SK-N-SH (cell line): ENCODE measurements at regions not wholly inside any gene's neighbourhood (a gene's known extent, or its start where the extent isn't known, plus 50 kb on each side); places are given as distances from the start of the nearest gene placed in this dataset.
A peak's percentile ranks its signal among the peaks of the same experiment; 100 is the strongest.

Experiments
- CTCF ChIA-PET: fragments of 300-600, 350-600 bp; formaldehyde crosslinking; extraction: SDS; loops from one replicate; lab custom pipeline; 2021; lab: Yijun Ruan, JAX
- POLR2A ChIA-PET: fragments of 350-600 bp; sonication (Branson Sonifier 250); formaldehyde crosslinking; extraction: SDS; loops from one replicate; lab custom pipeline; 2020; ENCODE audit warnings: antibody characterized with exemption, inconsistent platforms; lab: Yijun Ruan, JAX
- DNase-seq: peaks from one replicate; pipeline ENCODE4 v3.0.0; 2012
- H2AFZ ChIP-seq: fragments of 200-600 bp; sonication (generic); 2 replicates; pipeline ENCODE4 v1.8.1; 2016; ENCODE audit warnings: antibody characterized with exemption, mild to moderate bottlenecking, low read depth
- H3F3A ChIP-seq: fragments of 200-600 bp; sonication (generic); replicated peaks from 2 replicates; pipeline ENCODE3; 2016; ENCODE audit warnings: antibody characterized with exemption, mild to moderate bottlenecking; ENCODE audit not compliant: insufficient read depth
- H3K27ac ChIP-seq, 2 experiments: fragments of 200-500 bp in 1 of 2; fragments of 200-600 bp in 1 of 2; sonication (Bioruptor generic) in 1 of 2; sonication (generic), shearing (Covaris generic) in 1 of 2; 2 replicates each; pipeline versions ENCODE4 v1.5.1 to v1.6.1; 2014 to 2016; ENCODE audit warnings: low read depth in 2 of 2, inconsistent platforms in 1 of 2, low read length in 1 of 2, mild to moderate bottlenecking in 1 of 2, mixed read lengths in 1 of 2
- H3K27me3 ChIP-seq: fragments of 200-600 bp; sonication (generic), shearing (Covaris generic); 2 replicates; pipeline ENCODE4 v1.6.1; 2016; ENCODE audit warnings: mixed run types; ENCODE audit not compliant: insufficient read depth
- H3K36me3 ChIP-seq, 2 experiments: fragments of 200-500 bp in 1 of 2; fragments of 200-600 bp in 1 of 2; sonication (Bioruptor generic) in 1 of 2; sonication (generic) in 1 of 2; replicated peaks in 1 of 2; 2 replicates each; pipeline versions ENCODE3 to v1.5.1; 2014 to 2016; ENCODE audit warnings: low read length in 1 of 2, mild to moderate bottlenecking in 1 of 2; ENCODE audit not compliant: insufficient read depth in 2 of 2, control insufficient read depth in 1 of 2
- H3K4me1 ChIP-seq, 2 experiments: fragments of 200-500 bp in 1 of 2; fragments of 200-600 bp in 1 of 2; sonication (Bioruptor generic) in 1 of 2; sonication (generic), shearing (Covaris generic) in 1 of 2; 2 replicates each; pipeline versions ENCODE4 v1.5.1 to v1.6.1; 2014 to 2016; ENCODE audit warnings: low read depth in 1 of 2, low read length in 1 of 2, mixed run types in 1 of 2; ENCODE audit not compliant: insufficient read depth in 2 of 2, control insufficient read depth in 1 of 2
- H3K4me2 ChIP-seq: fragments of 200-600 bp; sonication (generic), shearing (Covaris generic); 2 replicates; pipeline ENCODE4 v1.6.1; 2017; ENCODE audit warnings: mixed run types
- H3K4me3 ChIP-seq, 2 experiments: fragments of 200-500 bp in 1 of 2; fragments of 200-600 bp in 1 of 2; sonication (Bioruptor generic) in 1 of 2; sonication (generic), shearing (Covaris generic) in 1 of 2; 2 replicates each; pipeline versions ENCODE4 v1.5.1 to v1.8.1; 2014 to 2016; ENCODE audit warnings: low read depth in 2 of 2, inconsistent platforms in 1 of 2, low read length in 1 of 2, mild to moderate bottlenecking in 1 of 2, mixed read lengths in 1 of 2, moderate library complexity in 1 of 2
- H3K79me2 ChIP-seq: fragments of 200-600 bp; sonication (generic); 2 replicates; pipeline ENCODE4 v1.8.1; 2017; ENCODE audit warnings: mild to moderate bottlenecking; ENCODE audit not compliant: insufficient read depth
- H3K9ac ChIP-seq: fragments of 200-600 bp; sonication (generic); 2 replicates; pipeline ENCODE4 v1.6.1; 2017; ENCODE audit warnings: mixed run types
- H3K9me2 ChIP-seq: fragments of 200-600 bp; sonication (generic); 2 replicates; pipeline ENCODE4 v1.6.1; 2017; ENCODE audit warnings: mixed run types
- H3K9me3 ChIP-seq: fragments of 200-600 bp; sonication (generic); 2 replicates; pipeline ENCODE4 v1.6.1; 2017; ENCODE audit warnings: mixed run types, mild to moderate bottlenecking, moderate library complexity
- H4K20me1 ChIP-seq: fragments of 200-600 bp; sonication (generic); 2 replicates; pipeline ENCODE4 v1.6.1; 2017; ENCODE audit warnings: mild to moderate bottlenecking, mixed run types; ENCODE audit not compliant: insufficient read depth
- CHD2 ChIP-seq: fragments of 150-350 bp; IDR thresholded peaks from 2 replicates; pipeline ENCODE4 v1.6.1; 2018; ENCODE audit warnings: low read length; ENCODE audit not compliant: partially characterized antibody
- ELF1 ChIP-seq: IDR thresholded peaks from 2 replicates; pipeline ENCODE4 v1.4.0; 2012
- FOSL2 ChIP-seq: IDR thresholded peaks from 2 replicates; pipeline ENCODE4 v1.4.0; 2012; ENCODE audit warnings: low read depth, mild to moderate bottlenecking, moderate library complexity, borderline replicate concordance
- FOXJ3 ChIP-seq: sonication (generic); formaldehyde crosslinking; IDR thresholded peaks from 2 replicates; pipeline ENCODE4 v1.5.1; 2020; ENCODE audit warnings: mild to moderate bottlenecking, missing genetic modification reagents
- FOXM1 ChIP-seq: IDR thresholded peaks from 2 replicates; pipeline ENCODE4 v1.4.0; 2012; ENCODE audit warnings: low read depth, mild to moderate bottlenecking
- GABPA ChIP-seq: IDR thresholded peaks from 2 replicates; pipeline ENCODE4 v1.4.0; 2012; ENCODE audit warnings: low read depth, mild to moderate bottlenecking
- GATA2 ChIP-seq: sonication (generic); formaldehyde crosslinking; IDR thresholded peaks from 2 replicates; pipeline ENCODE4 v1.5.0; 2020; ENCODE audit warnings: mild to moderate bottlenecking, missing genetic modification reagents
- JUND ChIP-seq: IDR thresholded peaks from 2 replicates; pipeline ENCODE4 v1.4.0; 2012
- NFIC ChIP-seq: IDR thresholded peaks from 2 replicates; pipeline ENCODE4 v1.4.0; 2012; ENCODE audit warnings: borderline replicate concordance
- POLR2AphosphoS5 ChIP-seq: IDR thresholded peaks from 2 replicates; pipeline ENCODE4 v1.6.1; 2012; ENCODE audit warnings: low read depth, low read length
- RAD21 ChIP-seq: IDR thresholded peaks from 2 replicates; pipeline ENCODE4 v1.6.1; 2012; ENCODE audit warnings: mild to moderate bottlenecking, low read length
- RXRA ChIP-seq: IDR thresholded peaks from 2 replicates; pipeline ENCODE4 v1.4.0; 2012; ENCODE audit warnings: low read depth, mild to moderate bottlenecking, borderline replicate concordance
- SIN3A ChIP-seq: IDR thresholded peaks from 2 replicates; pipeline ENCODE4 v1.6.1; 2012; ENCODE audit warnings: low read depth, mild to moderate bottlenecking, low read length, moderate library complexity, borderline replicate concordance
- SMC3 ChIP-seq: IDR thresholded peaks from 2 replicates; pipeline ENCODE4 v1.6.1; 2012; ENCODE audit warnings: low read depth, low read length, improper control_type of control experiment
- TAF1 ChIP-seq: IDR thresholded peaks from 2 replicates; pipeline ENCODE4 v1.6.1; 2012; ENCODE audit warnings: low read depth, mild to moderate bottlenecking, low read length, moderate library complexity, borderline replicate concordance
- TCF12 ChIP-seq: IDR thresholded peaks from 2 replicates; pipeline ENCODE4 v1.4.0; 2012
- TEAD4 ChIP-seq: IDR thresholded peaks from 2 replicates; pipeline ENCODE4 v1.4.0; 2012; ENCODE audit warnings: mild to moderate bottlenecking, borderline replicate concordance; ENCODE audit not compliant: insufficient read depth
- YY1 ChIP-seq: IDR thresholded peaks from 2 replicates; pipeline ENCODE4 v1.4.0; 2012; ENCODE audit warnings: low read depth, mild to moderate bottlenecking
- WGBS: methylation state at CpG from one replicate; pipeline ENCODE4 v1.1.6; 2017; ENCODE audit warnings: low lambda C conversion rate; 5-methylcytosine and 5-hydroxymethylcytosine counted together
- TF ChIP-seq, protein P1 (sequence below): fragments of 200-600 bp; sonication (generic); IDR thresholded peaks from 2 replicates; pipeline ENCODE4 v1.6.1; 2017; ENCODE audit warnings: antibody characterized with exemption, mild to moderate bottlenecking, moderate library complexity
- TF ChIP-seq, protein P2 (sequence below): IDR thresholded peaks from 2 replicates; pipeline ENCODE4 v1.6.1; 2012; ENCODE audit warnings: mild to moderate bottlenecking, low read depth, low read length, moderate library complexity
- TF ChIP-seq, protein P3 (sequence below): fragments of 150-350 bp; IDR thresholded peaks from 2 replicates; pipeline ENCODE4 v1.6.1; 2017; ENCODE audit warnings: antibody characterized with exemption, low read length, low read depth, borderline replicate concordance
- TF ChIP-seq, protein P4 (sequence below): IDR thresholded peaks from 2 replicates; pipeline ENCODE4; 2012

DNA sequence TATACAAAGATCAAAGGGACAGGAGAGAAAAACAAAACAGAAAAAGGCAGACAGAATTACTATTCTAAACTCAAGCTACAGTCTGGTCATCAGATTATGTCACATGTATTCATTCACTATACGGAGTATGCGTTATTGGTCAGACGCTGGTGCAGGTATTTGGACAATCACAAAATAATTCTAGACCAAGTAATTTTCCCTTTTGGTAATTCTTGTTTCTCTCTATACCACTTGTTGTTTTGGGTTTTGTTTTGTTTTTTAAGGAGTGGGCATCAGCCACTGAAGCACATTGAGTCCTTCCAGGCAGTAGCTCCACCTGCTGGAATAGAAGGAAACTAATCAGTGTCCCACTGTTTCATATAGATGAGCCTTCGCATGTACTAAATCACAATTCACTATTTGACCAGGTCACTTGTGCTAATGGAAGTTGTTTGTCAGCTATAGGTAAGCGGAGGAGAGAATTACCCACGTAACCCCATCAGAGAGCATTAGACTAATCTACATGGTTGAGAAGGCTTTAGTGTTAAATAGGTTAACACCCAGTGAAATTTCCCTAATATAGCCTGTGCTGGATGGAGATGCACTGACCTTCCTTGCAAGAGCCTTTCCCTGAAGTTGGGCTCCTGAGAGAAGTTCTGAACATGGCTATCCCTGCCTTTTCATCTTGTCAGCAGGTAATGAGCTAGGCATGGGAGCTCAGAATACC is 77.9 kb downstream of the TNFAIP3 start:
- H3K4me3 ChIP-seq, result no peak overlapping the region; a peak in 1 of 4 replicates
- no peaks in the 10 kb centered on the region for H4K20me1 ChIP-seq
- ChIA-PET POLR2A (no interaction called here), CTCF (interaction anchor here (0.6 to 2.1 kb wide), 12 partner anchors 17 to 295 kb away, joined by 3 to 10 read pairs (median 4); no protein-coding TSS in a partner anchor)
- H3K27me3 ChIP-seq, result no peaks in the 10 kb centered on the region; the same call in 1 of the 2 replicates
- no peaks in the 10 kb centered on the region for H3K9me3 ChIP-seq
- 52% methylated on average over 6 of the region's 6 CpGs for WGBS
- no peak overlapping the region for H2AFZ ChIP-seq
- no peak overlapping the region for H3K4me2 ChIP-seq
- H3K9me2 ChIP-seq, result no peaks in the 10 kb centered on the region
- no peaks in the 10 kb centered on the region for H3F3A ChIP-seq
- H3K9ac ChIP-seq, result no peak overlapping the region
- H3K36me3 ChIP-seq, result no peaks in the 10 kb centered on the region
- TF ChIP-seq NFIC, result no peak
- TF ChIP-seq CHD2, result no peak
- TF ChIP-seq POLR2AphosphoS5, result no peak
- TF ChIP-seq, protein P1, sequence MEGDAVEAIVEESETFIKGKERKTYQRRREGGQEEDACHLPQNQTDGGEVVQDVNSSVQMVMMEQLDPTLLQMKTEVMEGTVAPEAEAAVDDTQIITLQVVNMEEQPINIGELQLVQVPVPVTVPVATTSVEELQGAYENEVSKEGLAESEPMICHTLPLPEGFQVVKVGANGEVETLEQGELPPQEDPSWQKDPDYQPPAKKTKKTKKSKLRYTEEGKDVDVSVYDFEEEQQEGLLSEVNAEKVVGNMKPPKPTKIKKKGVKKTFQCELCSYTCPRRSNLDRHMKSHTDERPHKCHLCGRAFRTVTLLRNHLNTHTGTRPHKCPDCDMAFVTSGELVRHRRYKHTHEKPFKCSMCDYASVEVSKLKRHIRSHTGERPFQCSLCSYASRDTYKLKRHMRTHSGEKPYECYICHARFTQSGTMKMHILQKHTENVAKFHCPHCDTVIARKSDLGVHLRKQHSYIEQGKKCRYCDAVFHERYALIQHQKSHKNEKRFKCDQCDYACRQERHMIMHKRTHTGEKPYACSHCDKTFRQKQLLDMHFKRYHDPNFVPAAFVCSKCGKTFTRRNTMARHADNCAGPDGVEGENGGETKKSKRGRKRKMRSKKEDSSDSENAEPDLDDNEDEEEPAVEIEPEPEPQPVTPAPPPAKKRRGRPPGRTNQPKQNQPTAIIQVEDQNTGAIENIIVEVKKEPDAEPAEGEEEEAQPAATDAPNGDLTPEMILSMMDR, result peak; percentile 66
- TF ChIP-seq RAD21, result peak; percentile 47
- TF ChIP-seq FOSL2, result no peak
- no peak for TF ChIP-seq YY1
- TF ChIP-seq FOXM1, result no peak
- no peak for TF ChIP-seq GATA2
- TF ChIP-seq SIN3A, result no peak
- no peak for TF ChIP-seq JUND
- TF ChIP-seq TAF1, result no peak
- TF ChIP-seq, protein P2, sequence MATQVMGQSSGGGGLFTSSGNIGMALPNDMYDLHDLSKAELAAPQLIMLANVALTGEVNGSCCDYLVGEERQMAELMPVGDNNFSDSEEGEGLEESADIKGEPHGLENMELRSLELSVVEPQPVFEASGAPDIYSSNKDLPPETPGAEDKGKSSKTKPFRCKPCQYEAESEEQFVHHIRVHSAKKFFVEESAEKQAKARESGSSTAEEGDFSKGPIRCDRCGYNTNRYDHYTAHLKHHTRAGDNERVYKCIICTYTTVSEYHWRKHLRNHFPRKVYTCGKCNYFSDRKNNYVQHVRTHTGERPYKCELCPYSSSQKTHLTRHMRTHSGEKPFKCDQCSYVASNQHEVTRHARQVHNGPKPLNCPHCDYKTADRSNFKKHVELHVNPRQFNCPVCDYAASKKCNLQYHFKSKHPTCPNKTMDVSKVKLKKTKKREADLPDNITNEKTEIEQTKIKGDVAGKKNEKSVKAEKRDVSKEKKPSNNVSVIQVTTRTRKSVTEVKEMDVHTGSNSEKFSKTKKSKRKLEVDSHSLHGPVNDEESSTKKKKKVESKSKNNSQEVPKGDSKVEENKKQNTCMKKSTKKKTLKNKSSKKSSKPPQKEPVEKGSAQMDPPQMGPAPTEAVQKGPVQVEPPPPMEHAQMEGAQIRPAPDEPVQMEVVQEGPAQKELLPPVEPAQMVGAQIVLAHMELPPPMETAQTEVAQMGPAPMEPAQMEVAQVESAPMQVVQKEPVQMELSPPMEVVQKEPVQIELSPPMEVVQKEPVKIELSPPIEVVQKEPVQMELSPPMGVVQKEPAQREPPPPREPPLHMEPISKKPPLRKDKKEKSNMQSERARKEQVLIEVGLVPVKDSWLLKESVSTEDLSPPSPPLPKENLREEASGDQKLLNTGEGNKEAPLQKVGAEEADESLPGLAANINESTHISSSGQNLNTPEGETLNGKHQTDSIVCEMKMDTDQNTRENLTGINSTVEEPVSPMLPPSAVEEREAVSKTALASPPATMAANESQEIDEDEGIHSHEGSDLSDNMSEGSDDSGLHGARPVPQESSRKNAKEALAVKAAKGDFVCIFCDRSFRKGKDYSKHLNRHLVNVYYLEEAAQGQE, result no peak
- no peak for TF ChIP-seq TEAD4
- TF ChIP-seq, protein P3, sequence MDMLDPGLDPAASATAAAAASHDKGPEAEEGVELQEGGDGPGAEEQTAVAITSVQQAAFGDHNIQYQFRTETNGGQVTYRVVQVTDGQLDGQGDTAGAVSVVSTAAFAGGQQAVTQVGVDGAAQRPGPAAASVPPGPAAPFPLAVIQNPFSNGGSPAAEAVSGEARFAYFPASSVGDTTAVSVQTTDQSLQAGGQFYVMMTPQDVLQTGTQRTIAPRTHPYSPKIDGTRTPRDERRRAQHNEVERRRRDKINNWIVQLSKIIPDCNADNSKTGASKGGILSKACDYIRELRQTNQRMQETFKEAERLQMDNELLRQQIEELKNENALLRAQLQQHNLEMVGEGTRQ, result no peak
- no peak for TF ChIP-seq TCF12
- TF ChIP-seq FOXJ3 (CRISPR knock-in tag), result no peak
- TF ChIP-seq GABPA, result no peak
- no peak for TF ChIP-seq RXRA
- TF ChIP-seq, protein P4, sequence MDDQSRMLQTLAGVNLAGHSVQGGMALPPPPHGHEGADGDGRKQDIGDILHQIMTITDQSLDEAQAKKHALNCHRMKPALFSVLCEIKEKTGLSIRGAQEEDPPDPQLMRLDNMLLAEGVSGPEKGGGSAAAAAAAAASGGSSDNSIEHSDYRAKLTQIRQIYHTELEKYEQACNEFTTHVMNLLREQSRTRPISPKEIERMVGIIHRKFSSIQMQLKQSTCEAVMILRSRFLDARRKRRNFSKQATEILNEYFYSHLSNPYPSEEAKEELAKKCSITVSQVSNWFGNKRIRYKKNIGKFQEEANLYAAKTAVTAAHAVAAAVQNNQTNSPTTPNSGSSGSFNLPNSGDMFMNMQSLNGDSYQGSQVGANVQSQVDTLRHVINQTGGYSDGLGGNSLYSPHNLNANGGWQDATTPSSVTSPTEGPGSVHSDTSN, result no peak
- TF ChIP-seq SMC3, result peak; percentile 58
- no peak for TF ChIP-seq ELF1
- H3K27ac ChIP-seq, result no peak overlapping the region
- peak; percentile 7 for DNase-seq
- H3K79me2 ChIP-seq, result no peaks in the 10 kb centered on the region
- no peaks in the 10 kb centered on the region for H3K4me1 ChIP-seq
